ENCODE measurements at regions not wholly inside any gene's neighbourhood (a gene's known extent, or its start where the extent isn't known, plus 50 kb on each side); places are given as distances from the start of the nearest gene placed in this dataset.

- H3K27me3 Mint-ChIP-seq (ENCODE audit: low read depth in 2 of 2) = no peaks in the 10 kb centered on the region
- TF ChIP-seq CTCF (IDR thresholded peaks at IDR 0.05) = no peak
- intact Hi-C loops (cut with micrococcal nuclease) = no loop called here
- Histone ChIP-seq H3K27me3 (ENCODE audit: control insufficient read depth, insufficient read depth, low read length) (no peaks in the 10 kb centered on the region), H3K4me3 (ENCODE audit: low read length) (no peak overlapping the region), H3K27ac (ENCODE audit: low read length) (no peak overlapping the region), H3K36me3 (ENCODE audit: control insufficient read depth, insufficient read depth, low read length) (no peaks in the 10 kb centered on the region), H3K9me3 (ENCODE audit: control insufficient read depth, insufficient read depth, low read length) (no peaks in the 10 kb centered on the region), H3K4me1 (ENCODE audit: control insufficient read depth, insufficient read depth, low read length) (peaks cover 36% of the 10 kb centered on the region)
- H3K9me3 Mint-ChIP-seq = no peaks in the 10 kb centered on the region
- no peak overlapping the region for H3K4me3 Mint-ChIP-seq
- H3K36me3 Mint-ChIP-seq = no peaks in the 10 kb centered on the region
- H3K4me1 Mint-ChIP-seq = peaks cover 29 to 57% of the 10 kb centered on the region in 2 donors
- DNase-seq = no peak
- peak in 1 of 3 donors; percentile 27 for ATAC-seq
- peak overlapping the region in 1 of 2 donors; percentile 59 for H3K27ac Mint-ChIP-seq
- 78% methylated on average over 16 of the region's 16 CpGs for WGBS (ENCODE audit: insufficient coverage)
Observed at GRCh38 chr12:124509676-124510300, 57.6 kb downstream of the NCOR2 start.

- peaks cover 29 to 60% of the 10 kb centered on the region in 2 donors for H3K4me1 Mint-ChIP-seq
- WGBS (ENCODE audit: insufficient coverage) = 100% methylated on average over 1 of the region's 1 CpG
- DNase-seq (no peak), ATAC-seq (no peak)
- no peaks in the 10 kb centered on the region for H3K9me3 Mint-ChIP-seq
- TF ChIP-seq CTCF (IDR thresholded peaks at IDR 0.05) = no peak
- no peak overlapping the region for H3K27ac ChIP-seq (ENCODE audit: low read length)
- peak overlapping the region in 1 of 2 donors; percentile 59 for H3K27ac Mint-ChIP-seq
- peaks cover 36% of the 10 kb centered on the region for H3K4me1 ChIP-seq (ENCODE audit: control insufficient read depth, insufficient read depth, low read length)
- H3K4me3 Mint-ChIP-seq = peak overlapping the region; percentile 13
- H3K9me3 ChIP-seq (ENCODE audit: control insufficient read depth, insufficient read depth, low read length) = no peaks in the 10 kb centered on the region
- H3K27me3 Mint-ChIP-seq (ENCODE audit: low read depth in 2 of 2) = no peaks in the 10 kb centered on the region
- no peak overlapping the region for H3K4me3 ChIP-seq (ENCODE audit: low read length)
- intact Hi-C loops (cut with micrococcal nuclease) = no loop called here
- no peaks in the 10 kb centered on the region for H3K36me3 ChIP-seq (ENCODE audit: control insufficient read depth, insufficient read depth, low read length)
- no peaks in the 10 kb centered on the region for H3K27me3 ChIP-seq (ENCODE audit: control insufficient read depth, insufficient read depth, low read length)
- no peaks in the 10 kb centered on the region for H3K36me3 Mint-ChIP-seq
Observed at GRCh38 chr12:124509300-124509675, 58.1 kb downstream of the NCOR2 start.

GRCh38 chr12:124508381-124509079 lies 58.9 kb downstream of the NCOR2 start:
- no peaks in the 10 kb centered on the region for H3K27me3 Mint-ChIP-seq (ENCODE audit: low read depth in 2 of 2)
- ATAC-seq (peak in 2 of 3 donors; percentile 54 to 73), DNase-seq (peak in 1 of 2 donors; percentile 22)
- H3K36me3 Mint-ChIP-seq = no peaks in the 10 kb centered on the region
- Histone ChIP-seq H3K36me3 (ENCODE audit: control insufficient read depth, insufficient read depth, low read length) (no peaks in the 10 kb centered on the region), H3K4me3 (ENCODE audit: low read length) (no peak overlapping the region), H3K4me1 (ENCODE audit: control insufficient read depth, insufficient read depth, low read length) (peaks cover 36% of the 10 kb centered on the region), H3K27me3 (ENCODE audit: control insufficient read depth, insufficient read depth, low read length) (no peaks in the 10 kb centered on the region), H3K9me3 (ENCODE audit: control insufficient read depth, insufficient read depth, low read length) (no peaks in the 10 kb centered on the region), H3K27ac (ENCODE audit: low read length) (no peak overlapping the region)
- intact Hi-C loops (cut with micrococcal nuclease) = no loop called here
- 53% methylated on average over 18 of the region's 21 CpGs for WGBS (ENCODE audit: insufficient coverage)
- H3K4me3 Mint-ChIP-seq = no peak overlapping the region
- peak overlapping the region in 1 of 2 donors; percentile 59 for H3K27ac Mint-ChIP-seq
- TF ChIP-seq CTCF (IDR thresholded peaks at IDR 0.05) = no peak
- peaks cover 29 to 64% of the 10 kb centered on the region in 2 donors for H3K4me1 Mint-ChIP-seq
- no peaks in the 10 kb centered on the region for H3K9me3 Mint-ChIP-seq
